SK-N-SH (cell line): ENCODE measurements at regions not wholly inside any gene's neighbourhood (a gene's known extent, or its start where the extent isn't known, plus 50 kb on each side); places are given as distances from the start of the nearest gene placed in this dataset.

Experiments used
- CHD2 ChIP-seq: fragments of 150-350 bp; IDR thresholded peaks from 2 replicates; pipeline ENCODE4 v1.6.1; 2018; ENCODE audit warnings: low read length; ENCODE audit not compliant: partially characterized antibody
- TF ChIP-seq, protein P1 (sequence below): fragments of 200-600 bp; sonication (generic); IDR thresholded peaks from 2 replicates; pipeline ENCODE4 v1.6.1; 2017; ENCODE audit warnings: antibody characterized with exemption, mild to moderate bottlenecking, moderate library complexity

DNA sequence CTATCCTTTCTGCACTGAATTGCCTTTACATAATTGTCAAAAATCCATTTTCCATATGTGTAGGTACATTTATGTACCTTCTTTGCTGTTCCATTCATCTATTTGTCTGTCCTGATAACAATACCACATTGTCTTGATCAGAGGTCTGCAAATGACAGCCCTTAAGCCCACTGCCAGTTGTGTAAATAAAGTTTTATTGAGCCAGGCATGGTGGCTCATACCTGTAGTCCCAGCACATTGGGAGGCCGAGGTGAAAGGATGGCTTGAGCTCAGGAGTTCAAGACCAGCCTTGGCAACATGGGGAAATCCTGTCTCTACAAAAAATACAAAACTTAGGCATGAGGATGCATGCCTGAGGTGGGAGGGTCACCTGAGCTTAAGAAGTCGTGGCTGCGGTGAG is 121.0 kb downstream of the TFCP2L1 start:
- TF ChIP-seq, protein P1, sequence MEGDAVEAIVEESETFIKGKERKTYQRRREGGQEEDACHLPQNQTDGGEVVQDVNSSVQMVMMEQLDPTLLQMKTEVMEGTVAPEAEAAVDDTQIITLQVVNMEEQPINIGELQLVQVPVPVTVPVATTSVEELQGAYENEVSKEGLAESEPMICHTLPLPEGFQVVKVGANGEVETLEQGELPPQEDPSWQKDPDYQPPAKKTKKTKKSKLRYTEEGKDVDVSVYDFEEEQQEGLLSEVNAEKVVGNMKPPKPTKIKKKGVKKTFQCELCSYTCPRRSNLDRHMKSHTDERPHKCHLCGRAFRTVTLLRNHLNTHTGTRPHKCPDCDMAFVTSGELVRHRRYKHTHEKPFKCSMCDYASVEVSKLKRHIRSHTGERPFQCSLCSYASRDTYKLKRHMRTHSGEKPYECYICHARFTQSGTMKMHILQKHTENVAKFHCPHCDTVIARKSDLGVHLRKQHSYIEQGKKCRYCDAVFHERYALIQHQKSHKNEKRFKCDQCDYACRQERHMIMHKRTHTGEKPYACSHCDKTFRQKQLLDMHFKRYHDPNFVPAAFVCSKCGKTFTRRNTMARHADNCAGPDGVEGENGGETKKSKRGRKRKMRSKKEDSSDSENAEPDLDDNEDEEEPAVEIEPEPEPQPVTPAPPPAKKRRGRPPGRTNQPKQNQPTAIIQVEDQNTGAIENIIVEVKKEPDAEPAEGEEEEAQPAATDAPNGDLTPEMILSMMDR: no peak
- no peak for TF ChIP-seq CHD2
